NCI-H748 (cell line): ENCODE measurements at regions not wholly inside any gene's neighbourhood (a gene's known extent, or its start where the extent isn't known, plus 50 kb on each side); places are given as distances from the start of the nearest gene placed in this dataset.
"Not testable (repeated sequence)": the region's sequence is repeated elsewhere in the genome, so short reads cannot be mapped to it uniquely, and the experiment has no call there.

Experiments used
- DNase-seq: peaks from one replicate; lab custom pipeline; 2025; ENCODE audit not compliant: unreplicated experiment; lab: John Stamatoyannopoulos, UW

- not testable (repeated sequence) for DNase-seq
Measured at GRCh38 chr2:237240868-237241267, 155.2 kb downstream of the COPS8 start.

GRCh38 chr2:237242091-237242536 lies 156.4 kb downstream of the COPS8 start:
- no peak for DNase-seq

GRCh38 chr2:237243487-237243886 lies 157.8 kb downstream of the COPS8 start:
- no peak for DNase-seq

GRCh38 chr2:237244178-237244577 lies 158.5 kb downstream of the COPS8 start:
- no peak for DNase-seq

- no peak for DNase-seq
Measured at GRCh38 chr2:237244976-237245646, 159.4 kb downstream of the COPS8 start.

- no peak for DNase-seq
Measured at GRCh38 chr2:237250599-237250998, 163.4 kb downstream of the COL6A3 start.

- DNase-seq: no peak
Measured at GRCh38 chr2:237251986-237252385, 162.0 kb downstream of the COL6A3 start.

- DNase-seq: no peak
Measured at GRCh38 chr2:237253046-237253702, 160.8 kb downstream of the COL6A3 start.

GRCh38 chr2:237254369-237254861 lies 159.5 kb downstream of the COL6A3 start:
- no peak for DNase-seq

GRCh38 chr2:237254911-237255578 lies 158.9 kb downstream of the COL6A3 start:
- no peak for DNase-seq

GRCh38 chr2:237256887-237257286 lies 157.1 kb downstream of the COL6A3 start:
- no peak for DNase-seq

GRCh38 chr2:237257471-237257951 lies 156.5 kb downstream of the COL6A3 start:
- DNase-seq: no peak

GRCh38 chr2:237258116-237258515 lies 155.8 kb downstream of the COL6A3 start:
- DNase-seq: no peak

- no peak for DNase-seq
Measured at GRCh38 chr2:237258615-237259014, 155.3 kb downstream of the COL6A3 start.

- no peak for DNase-seq
Measured at GRCh38 chr2:237259201-237259600, 154.8 kb downstream of the COL6A3 start.

- no peak for DNase-seq
Measured at GRCh38 chr2:237260039-237260620, 153.8 kb downstream of the COL6A3 start.

GRCh38 chr2:237260686-237261085 lies 153.3 kb downstream of the COL6A3 start:
- no peak for DNase-seq

GRCh38 chr2:237261327-237261726 lies 152.6 kb downstream of the COL6A3 start:
- no peak for DNase-seq

- no peak for DNase-seq
Measured at GRCh38 chr2:237262838-237263771, 150.9 kb downstream of the COL6A3 start.

GRCh38 chr2:237264480-237265219 lies 149.3 kb downstream of the COL6A3 start:
- DNase-seq: no peak
